GM21423 (cell line): ENCODE measurements at regions not wholly inside any gene's neighbourhood (a gene's known extent, or its start where the extent isn't known, plus 50 kb on each side); places are given as distances from the start of the nearest gene placed in this dataset.

ENCODE experiments used
- ATAC-seq: cut with Tn5 transposase; IDR thresholded peaks from one replicate; pipeline ENCODE4 v1.9.1; 2021; ENCODE audit warnings: mild to moderate bottlenecking, moderate library complexity; ENCODE audit not compliant: unreplicated experiment

DNA sequence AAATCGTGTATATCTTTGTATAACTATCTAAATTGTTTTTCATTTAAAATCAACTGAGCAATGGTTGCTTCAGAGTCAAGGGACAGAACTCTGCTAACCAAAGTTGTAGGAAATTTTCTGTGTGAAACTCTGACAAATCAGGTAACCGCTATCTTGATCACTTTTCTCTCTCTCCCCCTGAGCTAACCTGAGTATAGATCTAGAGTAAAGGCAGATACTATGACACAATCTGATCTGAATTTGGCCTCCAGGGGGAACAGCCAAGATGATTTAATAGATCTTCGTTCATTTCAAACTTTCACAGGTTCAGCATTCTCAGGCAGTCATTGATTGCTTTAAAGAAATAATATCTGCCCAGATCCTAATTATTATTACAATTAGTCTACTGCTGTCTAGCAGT, 472.8 kb downstream of the NUF2 start:
- no peak for ATAC-seq

DNA sequence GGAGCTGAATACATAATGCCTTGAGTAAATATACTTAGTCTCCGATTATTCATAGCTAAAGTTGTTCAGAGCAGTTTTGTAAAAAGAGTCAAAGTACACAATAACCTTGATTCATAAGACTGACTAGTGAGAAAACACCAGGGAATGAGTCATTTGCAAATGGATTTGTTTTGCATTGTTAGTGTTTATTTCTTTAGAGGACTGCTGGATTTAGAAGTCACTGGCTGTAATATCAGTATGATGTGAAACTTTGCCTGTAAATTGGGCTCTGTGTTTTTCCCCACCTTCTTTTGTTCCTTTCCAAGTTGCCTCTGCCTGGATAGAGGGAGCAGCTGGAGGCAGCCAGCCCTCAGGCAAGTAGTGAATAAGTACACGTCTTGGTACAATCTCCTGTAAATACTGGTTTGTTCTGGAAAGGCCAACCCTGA, 474.7 kb downstream of the NUF2 start:
- ATAC-seq = no peak

DNA sequence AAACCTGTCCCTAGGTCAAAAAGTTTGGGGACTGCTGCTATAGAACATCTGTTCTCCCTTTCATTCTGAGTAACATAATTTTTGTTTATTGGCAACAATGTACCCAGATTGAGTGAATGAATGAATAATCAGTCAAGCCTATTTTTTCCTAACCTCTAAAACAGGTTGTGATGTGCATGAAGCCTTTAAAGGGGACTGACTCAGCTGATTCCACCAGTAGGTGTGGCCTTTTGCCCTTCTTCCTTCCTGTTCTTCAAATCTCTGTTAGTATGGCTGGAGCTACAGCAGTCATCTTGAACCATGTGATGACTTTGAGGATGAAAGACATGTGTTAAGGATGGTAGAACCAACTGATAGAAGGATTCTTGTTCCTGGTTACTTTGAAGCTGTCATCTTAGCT, 476.1 kb downstream of the NUF2 start:
- ATAC-seq = no peak

DNA sequence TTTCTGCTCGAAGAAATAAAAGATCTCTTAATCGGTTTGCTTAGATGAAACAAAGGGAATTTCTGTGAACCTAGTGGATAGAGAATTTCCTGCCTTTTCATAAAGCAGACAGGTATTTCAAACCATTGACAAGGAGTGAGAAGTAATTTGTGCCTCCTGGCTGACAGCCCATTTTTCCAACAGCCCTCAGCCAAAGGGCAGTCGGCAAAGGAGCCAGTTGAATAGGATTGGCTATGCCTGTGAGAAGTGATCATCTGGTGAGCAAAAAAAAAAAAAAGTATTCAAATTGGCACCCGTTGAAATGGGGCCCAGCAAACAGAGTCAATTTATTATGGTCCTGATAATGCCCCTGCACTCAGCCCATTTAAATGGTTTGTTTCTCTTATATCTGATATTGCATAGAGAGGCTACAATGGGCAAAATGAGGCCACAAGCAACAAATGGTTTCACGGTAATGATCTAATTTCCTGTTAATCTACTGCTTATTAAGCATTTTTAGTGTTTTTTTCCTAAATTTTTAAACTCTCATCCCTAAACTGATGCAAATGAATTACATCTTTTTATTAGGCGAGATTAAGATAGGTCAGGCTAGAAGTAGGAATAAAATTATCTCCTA, 477.5 kb downstream of the NUF2 start:
- no peak for ATAC-seq

DNA sequence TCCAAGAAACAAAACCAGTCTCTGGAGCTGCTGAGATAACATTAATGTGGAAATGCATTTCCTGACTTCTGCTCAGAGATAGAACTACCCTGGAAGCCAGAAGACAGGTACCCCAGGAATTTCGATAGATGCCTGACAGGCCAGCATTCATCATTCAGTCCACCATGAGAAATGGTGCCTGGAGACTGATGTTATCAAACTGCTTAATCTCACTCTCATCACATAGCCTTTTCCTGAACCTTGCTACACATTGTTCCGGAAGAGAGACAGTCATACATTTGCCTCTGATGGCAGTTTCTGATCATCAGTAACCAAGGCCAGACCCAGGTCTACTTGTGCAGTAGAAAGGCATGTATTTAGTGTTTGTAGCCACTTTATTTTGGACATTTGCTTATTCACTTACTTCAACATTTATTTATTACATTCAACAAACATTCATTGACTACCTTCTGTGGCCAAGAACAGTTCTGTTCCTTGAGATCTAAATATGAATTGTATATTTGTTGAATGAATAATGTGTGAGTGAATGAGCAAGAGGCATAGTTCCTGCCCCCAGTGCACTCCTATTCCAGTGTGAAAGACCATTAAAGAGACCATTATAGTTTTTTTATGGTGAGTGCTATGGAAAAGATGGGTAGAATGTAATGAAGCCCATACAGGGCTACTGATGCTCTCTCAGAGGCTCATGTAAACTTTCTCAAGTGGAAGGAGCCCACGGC, 485.7 kb downstream of the NUF2 start:
- no peak for ATAC-seq

DNA sequence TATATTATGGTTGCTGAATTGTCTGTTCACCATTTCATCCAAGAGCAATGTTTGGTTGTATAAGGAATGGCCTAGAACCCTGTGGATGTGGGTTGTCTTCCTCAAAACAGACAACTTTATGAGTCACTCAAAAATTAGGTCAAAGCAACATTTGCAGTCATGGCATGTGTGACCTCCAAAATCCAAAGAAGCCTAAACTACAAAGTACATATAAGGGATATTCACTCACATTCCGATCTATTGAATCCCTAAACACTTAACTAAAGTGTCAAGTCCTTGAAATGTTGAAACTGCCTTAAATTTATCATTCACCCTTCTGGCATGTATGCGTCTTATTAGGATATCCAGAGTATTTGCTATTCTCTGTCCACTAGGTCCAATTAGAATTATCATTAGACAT, 491.5 kb downstream of the NUF2 start:
- no peak for ATAC-seq

DNA sequence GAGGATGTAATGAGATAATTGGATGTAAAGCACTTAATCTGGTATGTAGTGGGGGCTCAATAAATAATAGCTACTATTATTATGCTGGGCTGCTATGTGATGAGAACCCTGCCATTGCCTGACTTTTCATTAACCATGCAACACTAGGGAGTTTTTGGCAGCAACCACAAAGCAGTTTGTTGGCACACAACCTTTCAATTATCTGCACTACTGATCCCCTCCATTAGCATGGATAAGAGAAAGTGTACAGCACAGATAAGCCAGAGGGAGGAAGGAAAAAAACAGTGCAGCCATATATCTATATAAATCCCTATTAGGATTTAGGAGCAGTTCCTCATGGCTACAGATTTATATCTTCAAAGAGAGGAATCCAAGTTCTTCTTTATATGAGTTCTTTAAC, 498.5 kb downstream of the NUF2 start:
- no peak for ATAC-seq

DNA sequence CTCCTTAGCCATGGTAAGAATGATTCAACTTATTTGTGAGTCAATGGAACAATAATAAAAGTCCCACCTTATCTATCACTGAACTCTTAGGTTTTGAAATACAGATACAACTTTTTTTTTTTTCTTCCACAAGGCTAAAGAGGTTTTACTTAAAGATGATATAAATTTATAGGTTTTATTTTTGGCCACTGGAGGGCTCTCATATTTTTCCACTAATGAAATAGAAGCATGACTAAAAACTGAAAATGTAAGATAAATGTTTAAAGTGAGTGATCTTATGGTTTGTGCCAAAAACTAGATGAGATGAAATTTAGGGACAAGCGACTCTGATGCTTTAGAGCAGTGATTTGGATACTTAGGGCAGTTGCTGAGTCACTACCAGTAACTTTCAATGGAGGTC, 499.0 kb downstream of the NUF2 start:
- ATAC-seq = no peak

DNA sequence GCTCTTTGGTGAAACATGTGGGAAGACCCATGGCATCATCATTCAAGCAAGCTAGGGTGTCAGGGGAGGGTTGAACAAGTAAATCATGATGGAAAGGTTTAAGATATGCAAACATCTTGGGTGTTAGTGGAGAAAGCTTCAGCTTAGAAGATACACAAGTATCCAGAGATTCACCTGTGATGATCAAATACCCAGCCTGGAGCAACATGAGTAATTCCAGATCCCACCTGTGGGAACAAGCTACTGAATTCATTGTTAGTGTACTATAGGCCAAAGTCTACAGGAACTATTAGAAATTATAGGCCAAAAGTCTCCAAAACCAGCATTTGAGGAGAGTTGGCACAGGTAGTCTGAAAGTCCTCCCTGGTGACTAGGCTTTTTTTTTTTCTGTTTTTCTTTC, 499.9 kb downstream of the NUF2 start:
- no peak for ATAC-seq

DNA sequence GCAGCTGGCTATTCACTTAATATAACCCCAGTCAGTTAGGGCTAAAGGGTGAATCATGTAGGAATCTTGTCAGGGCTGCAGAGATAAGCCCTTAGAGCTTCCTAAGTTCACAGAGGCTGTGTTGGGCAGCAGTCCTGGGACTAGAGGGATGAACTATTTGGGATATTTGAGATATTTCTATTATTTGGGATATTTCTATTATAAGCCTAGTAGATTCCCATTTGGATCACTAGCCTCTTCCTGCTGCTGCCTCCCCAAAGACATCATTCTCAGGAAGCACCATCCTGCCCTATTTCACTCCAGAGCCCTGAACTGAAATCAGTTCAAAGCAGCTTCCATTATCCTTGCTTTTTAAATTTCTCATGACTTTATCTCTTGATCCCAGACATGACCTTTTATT, 501.3 kb downstream of the NUF2 start:
- ATAC-seq = no peak

DNA sequence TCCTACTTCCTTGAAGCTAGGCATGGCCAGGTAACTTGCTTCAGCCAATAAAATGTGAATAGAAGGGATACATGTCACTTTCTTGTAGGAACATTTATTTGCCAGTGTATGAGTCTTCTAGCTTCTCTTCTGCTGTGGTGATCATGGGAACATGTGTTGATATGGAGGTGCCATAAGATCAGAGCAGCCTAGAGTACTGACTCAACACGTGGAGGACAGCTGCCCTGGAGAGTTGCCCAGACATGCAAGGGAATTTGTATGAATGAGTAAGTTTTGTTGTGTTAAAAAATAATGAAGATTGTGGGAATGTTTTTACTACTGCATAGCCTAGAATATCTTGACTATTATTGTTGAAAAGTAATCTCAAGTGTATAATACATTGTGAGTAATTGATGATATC, 502.3 kb downstream of the NUF2 start:
- ATAC-seq = no peak

DNA sequence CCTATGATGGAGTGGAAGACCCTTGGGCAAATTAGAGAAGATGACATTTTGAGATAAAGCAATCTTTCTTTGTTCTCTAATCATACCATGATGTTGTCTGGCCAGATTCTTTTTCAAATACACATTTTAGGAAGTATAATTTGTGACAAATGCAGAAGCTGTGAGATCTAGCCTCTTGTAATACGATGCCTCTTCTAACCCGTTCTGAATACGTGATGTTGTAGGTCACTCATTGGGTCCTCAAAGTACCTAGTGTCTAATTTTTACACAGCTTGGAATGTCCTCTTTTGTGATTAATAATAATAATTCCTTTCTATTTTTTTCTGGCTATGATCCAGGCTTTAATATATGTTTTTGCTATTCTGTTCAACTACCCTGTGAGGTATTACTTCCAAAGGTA, 502.7 kb downstream of the NUF2 start:
- ATAC-seq = no peak

DNA sequence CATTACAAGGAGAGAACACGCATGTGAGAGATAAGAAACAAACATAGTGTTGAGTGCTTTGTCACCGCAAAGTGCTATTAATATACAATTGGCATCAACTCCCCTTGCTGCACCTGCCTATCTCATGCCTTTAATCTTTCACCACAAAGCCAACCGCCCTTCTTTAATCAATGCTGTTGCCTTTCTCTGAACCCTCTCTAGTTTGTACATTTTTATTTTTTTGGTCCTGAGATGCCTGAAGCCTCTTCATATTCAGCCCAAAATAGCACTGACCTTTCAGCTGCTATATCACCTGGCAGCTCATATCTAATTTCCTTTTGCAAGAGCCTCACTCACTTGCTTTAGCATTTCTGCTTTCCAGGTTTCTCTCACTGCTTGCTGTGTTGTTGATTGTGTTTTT, 504.7 kb downstream of the NUF2 start:
- ATAC-seq = no peak

DNA sequence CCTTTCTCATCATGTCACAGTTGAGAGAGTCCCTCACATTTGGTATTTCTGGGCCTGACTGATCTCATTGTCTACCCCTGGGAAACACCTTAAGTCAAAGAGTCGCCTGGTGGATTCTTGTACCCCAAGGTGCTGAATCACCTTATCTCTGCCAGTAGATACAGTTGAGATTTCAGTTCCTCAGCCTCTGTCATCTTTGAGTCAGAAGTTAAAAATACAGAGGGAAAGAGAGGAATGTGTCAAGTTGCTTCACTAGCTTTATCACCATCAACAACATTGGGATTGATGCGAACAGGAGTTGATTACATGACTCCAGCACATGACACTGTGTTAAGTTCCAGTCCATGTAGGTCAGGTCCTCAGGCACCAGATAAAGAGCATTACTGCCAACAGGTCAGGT, 513.0 kb downstream of the NUF2 start:
- ATAC-seq = no peak

DNA sequence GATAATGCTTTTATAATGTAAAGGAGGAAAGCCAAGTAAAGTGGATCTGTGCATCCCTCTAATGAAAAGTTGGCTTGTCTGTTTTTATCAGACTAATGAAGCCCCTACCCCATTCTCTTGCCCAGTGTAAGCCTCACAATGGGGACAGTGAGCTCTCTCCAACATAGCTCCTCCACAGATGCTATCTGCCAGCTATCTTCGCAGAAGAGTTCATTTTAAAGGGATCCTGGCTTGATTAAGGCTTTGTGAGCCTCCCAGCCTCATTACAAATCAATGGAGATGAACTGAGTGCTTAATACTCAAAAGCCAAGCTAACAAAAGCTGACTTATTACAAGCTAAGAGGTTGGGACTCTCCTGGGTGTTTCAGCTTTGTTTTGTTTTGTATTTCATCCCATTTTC, 514.7 kb downstream of the NUF2 start:
- no peak for ATAC-seq

DNA sequence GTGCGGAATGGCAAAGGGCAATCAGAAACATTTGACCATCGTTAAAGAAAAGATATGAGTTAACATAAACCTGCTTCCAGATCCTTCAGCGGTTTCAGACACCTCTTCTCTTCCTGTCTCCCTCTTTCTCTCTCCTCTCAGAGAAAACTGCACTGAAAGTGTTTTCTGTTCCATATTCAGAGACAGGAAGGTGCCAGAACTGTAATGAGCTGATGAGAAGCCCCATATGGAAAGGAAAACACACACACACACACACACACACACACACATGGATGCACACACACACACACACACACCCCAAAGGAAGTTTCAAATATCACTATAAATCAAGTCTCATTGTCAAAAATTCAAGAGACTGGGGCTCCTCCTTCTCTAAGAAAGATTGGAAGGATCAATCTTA, 515.5 kb downstream of the NUF2 start:
- ATAC-seq = no peak

DNA sequence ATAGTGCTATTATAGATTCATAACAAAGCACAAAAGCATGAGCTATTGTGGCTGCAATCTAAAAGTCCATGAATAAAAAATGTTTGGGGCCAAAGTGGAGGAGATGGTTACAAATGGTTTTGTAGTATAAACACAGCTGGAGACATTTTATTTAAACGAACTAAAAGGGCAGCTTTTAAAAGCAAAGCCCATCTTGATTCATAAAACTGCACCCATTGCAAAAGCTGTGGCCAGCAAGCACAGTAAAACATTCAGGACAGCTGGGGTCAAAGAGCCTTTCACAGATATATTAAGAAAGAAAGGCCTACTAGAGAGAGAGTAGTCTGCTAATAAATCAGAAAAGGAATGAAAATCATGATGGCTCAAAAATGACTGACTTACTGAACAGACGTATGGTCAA, 520.8 kb downstream of the NUF2 start:
- ATAC-seq = no peak

DNA sequence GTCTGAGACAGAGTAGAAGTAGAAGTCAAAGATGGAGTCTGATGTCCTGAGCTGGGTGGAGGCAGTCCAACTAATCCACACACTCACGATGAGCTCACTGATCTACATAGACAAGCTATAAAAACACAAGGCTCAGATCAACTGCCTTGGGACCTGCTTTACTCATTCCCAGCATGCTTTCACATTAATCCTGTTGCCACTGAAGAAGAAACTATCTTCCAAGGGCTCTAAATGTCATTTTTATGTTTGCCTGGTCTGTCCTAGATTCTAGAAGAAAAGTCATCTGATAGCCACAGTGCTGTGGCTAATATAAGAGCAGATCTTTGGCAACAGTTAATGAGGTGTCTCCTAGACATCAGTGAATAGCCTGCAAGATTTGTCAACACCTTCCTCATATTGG, 522.7 kb downstream of the NUF2 start:
- ATAC-seq = no peak

DNA sequence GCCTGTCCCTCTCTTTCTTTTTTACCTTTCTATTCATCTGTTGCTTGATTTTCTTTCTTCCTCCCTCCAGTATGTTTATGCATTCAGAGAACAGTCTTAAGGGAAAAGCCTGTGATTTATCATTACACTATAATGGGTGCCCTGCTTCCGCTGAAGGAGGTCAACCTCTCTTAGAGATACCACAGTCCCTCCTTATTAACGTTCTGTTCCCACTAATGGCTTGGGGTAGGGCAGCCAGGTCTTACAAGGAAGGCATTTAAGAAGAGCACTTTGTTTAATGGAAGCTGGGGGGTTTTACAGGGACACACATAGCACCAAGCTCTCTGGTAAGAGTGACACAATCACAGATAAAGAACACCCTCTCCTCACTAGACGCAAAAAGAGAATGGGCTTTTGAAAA, 523.5 kb downstream of the NUF2 start:
- no peak for ATAC-seq

DNA sequence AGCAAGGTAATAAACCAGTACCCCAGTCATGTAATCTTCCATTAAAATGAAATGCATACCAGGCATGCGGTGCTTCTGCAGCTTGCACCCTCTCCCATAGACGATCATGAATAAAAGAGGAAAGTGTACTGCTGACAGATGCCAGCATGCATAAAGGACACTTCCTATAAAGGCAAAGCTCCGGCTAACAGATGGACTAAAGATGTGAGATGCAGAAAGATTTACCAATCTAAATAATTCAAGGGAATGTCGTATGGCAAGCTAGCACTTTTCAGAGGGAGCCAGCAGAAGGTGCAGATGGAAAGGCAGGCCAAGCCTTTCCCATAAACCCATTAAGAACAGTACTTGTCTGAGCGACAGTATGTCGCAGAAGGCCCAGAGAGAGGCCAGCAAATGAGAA, 542.0 kb downstream of the NUF2 start:
- ATAC-seq = no peak

DNA sequence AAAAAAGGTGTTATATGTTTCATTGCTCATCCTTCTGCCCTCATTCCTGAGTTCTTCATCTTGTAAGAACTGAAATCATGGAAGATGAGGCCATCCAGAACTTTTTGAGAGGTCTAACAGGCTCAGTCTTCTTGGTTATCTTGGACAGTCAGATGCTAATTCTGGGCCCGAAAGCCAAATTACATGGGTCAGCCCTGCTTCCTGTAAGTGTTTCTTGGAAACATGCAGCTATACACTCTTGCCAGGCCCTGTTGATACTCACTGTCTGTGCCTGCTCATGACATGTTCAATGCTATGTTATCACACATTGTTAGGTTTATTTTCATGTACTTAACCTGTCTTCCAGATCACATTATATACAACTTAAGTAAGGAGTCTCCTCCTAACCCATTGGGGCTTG, 542.5 kb downstream of the NUF2 start:
- no peak for ATAC-seq

DNA sequence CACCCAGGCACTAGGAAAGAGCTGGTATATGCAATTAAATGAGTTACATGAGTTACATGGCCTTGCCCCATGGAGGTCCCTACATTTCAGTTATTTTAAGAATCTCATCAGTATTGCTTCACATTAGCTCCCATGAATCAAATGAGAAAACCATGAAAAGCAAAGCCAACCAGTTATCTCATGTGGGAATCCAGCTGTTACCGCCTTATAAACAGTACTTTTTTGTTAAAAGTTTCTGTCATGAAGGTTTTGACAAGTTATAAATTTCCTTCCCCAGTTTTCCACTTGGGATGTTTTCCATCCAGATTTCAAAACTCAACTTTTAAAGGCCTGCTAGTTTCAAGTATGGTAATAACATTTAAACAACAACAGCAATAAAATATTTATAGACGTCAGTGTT, 544.8 kb downstream of the NUF2 start:
- ATAC-seq = no peak

DNA sequence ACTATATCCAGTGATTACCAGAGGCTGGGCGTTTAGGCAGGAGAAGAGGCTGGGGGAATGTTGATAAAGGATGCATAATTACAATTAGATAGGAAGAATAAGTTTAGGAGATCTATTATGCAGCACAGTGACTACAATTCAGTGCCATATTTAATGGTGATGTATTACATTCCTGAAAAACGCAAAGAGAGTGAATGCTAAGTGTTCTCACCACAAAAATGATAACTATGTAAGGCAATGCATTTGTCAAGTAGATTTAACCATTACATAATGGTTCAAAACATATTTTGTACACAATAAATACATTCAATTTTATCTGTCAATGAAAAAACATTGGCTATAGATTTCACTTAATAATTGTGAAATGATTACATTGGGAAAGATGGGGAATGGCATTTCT, 548.9 kb downstream of the NUF2 start:
- ATAC-seq = no peak
